CD8-positive, alpha-beta memory T cell (primary cell): ENCODE measurements at regions not wholly inside any gene's neighbourhood (a gene's known extent, or its start where the extent isn't known, plus 50 kb on each side); places are given as distances from the start of the nearest gene placed in this dataset.
"Not testable (repeated sequence)": the region's sequence is repeated elsewhere in the genome, so short reads cannot be mapped to it uniquely, and the experiment has no call there.

Source experiments
- CTCF ChIA-PET: fragments of 350-600 bp; sonication (Branson Sonifier 250); formaldehyde crosslinking; loops from one replicate; lab custom pipeline; 2021; ENCODE audit warnings: antibody characterized with exemption; lab: Charles Lee
- POLR2A ChIA-PET: fragments of 350-600 bp; sonication (Branson Sonifier 250); formaldehyde crosslinking; loops from one replicate; lab custom pipeline; 2021; ENCODE audit warnings: antibody characterized with exemption; lab: Charles Lee
- DNase-seq, 5 donors: peaks; one replicate each; pipeline versions ENCODE4 v3.0.0 to v3.0.0-alpha.2; 2020 to 2022; ENCODE audit warnings: mixed read lengths in 1 of 5
- H3K27ac ChIP-seq: one replicate; pipeline ENCODE4 v1.7.0; 2013; ENCODE audit warnings: low read depth, mild to moderate bottlenecking, low read length, moderate library complexity
- H3K27me3 ChIP-seq: 2 replicates; pipeline ENCODE4 v1.7.0; 2013; ENCODE audit warnings: low read length, mild to moderate bottlenecking; ENCODE audit not compliant: insufficient read depth, poor library complexity, severe bottlenecking
- H3K36me3 ChIP-seq: 2 replicates; pipeline ENCODE4 v1.7.0; 2013; ENCODE audit warnings: mild to moderate bottlenecking, low read length, moderate library complexity; ENCODE audit not compliant: insufficient read depth
- H3K4me1 ChIP-seq: 2 replicates; pipeline ENCODE4 v1.7.0; 2013; ENCODE audit warnings: mild to moderate bottlenecking, low read length, moderate library complexity; ENCODE audit not compliant: insufficient read depth
- H3K4me3 ChIP-seq: 2 replicates; pipeline ENCODE4 v1.7.0; 2013; ENCODE audit warnings: mild to moderate bottlenecking, low read length
- H3K9me3 ChIP-seq: 2 replicates; pipeline ENCODE4 v1.7.0; 2013; ENCODE audit warnings: mild to moderate bottlenecking, low read length
- H3K27ac Mint-ChIP-seq, 8 donors: one replicate each; pipeline ENCODE4 v1.8.0; 2020 to 2021; ENCODE audit warnings: mixed read lengths in 8 of 8, mild to moderate bottlenecking in 6 of 8, inconsistent platforms in 3 of 8, moderate library complexity in 3 of 8
- H3K27me3 Mint-ChIP-seq, 2 donors: one replicate each; pipeline ENCODE4 v1.8.0; 2020 to 2021; ENCODE audit warnings: mixed read lengths in 2 of 2, mild to moderate bottlenecking in 1 of 2, moderate library complexity in 1 of 2
- H3K36me3 Mint-ChIP-seq, 3 donors: one replicate each; pipeline ENCODE4 v1.8.0; 2020 to 2021; ENCODE audit warnings: mixed read lengths in 3 of 3, inconsistent platforms in 1 of 3, mild to moderate bottlenecking in 1 of 3
- H3K4me1 Mint-ChIP-seq, 3 donors: one replicate each; pipeline ENCODE4 v1.8.0; 2020 to 2021; ENCODE audit warnings: mixed read lengths in 3 of 3, inconsistent platforms in 1 of 3, mild to moderate bottlenecking in 1 of 3
- H3K4me3 Mint-ChIP-seq, 7 donors: one replicate each; pipeline ENCODE4 v1.8.0; 2020 to 2021; ENCODE audit warnings: mixed read lengths in 7 of 7, mild to moderate bottlenecking in 6 of 7, moderate library complexity in 4 of 7, inconsistent platforms in 2 of 7
- H3K9me3 Mint-ChIP-seq, 5 donors: one replicate each; pipeline ENCODE4 v1.8.0; 2020 to 2022; ENCODE audit warnings: mixed read lengths in 5 of 5, mild to moderate bottlenecking in 3 of 5, moderate library complexity in 2 of 5, inconsistent platforms in 1 of 5

- H3K36me3 Mint-ChIP-seq, H3K4me3 Mint-ChIP-seq, H3K4me3 ChIP-seq, H3K27me3 ChIP-seq, H3K4me1 ChIP-seq, H3K4me1 Mint-ChIP-seq, DNase-seq, H3K27ac Mint-ChIP-seq, H3K36me3 ChIP-seq, H3K27ac ChIP-seq, H3K9me3 ChIP-seq, H3K27me3 Mint-ChIP-seq, POLR2A ChIA-PET, CTCF ChIA-PET: not testable (repeated sequence)
- H3K9me3 Mint-ChIP-seq, result peaks cover 0 to 19% (median 4%) of the 10 kb centered on the region in 5 donors
These were observed 318.4 kb downstream of the PPP1R3A start for GRCh38 chr7:113600428-113600827.

GRCh38 chr7:113593455-113593854 is 325.4 kb downstream of the PPP1R3A start:
- H3K4me3 Mint-ChIP-seq, DNase-seq, H3K4me1 ChIP-seq, H3K9me3 ChIP-seq, H3K27me3 Mint-ChIP-seq, H3K27ac Mint-ChIP-seq, H3K4me1 Mint-ChIP-seq, H3K27me3 ChIP-seq, H3K9me3 Mint-ChIP-seq, H3K36me3 ChIP-seq, POLR2A ChIA-PET, H3K27ac ChIP-seq, H3K36me3 Mint-ChIP-seq, H3K4me3 ChIP-seq: not testable (repeated sequence)
- CTCF ChIA-PET, result interaction anchor here (0.6 kb wide), 1 partner anchor 217 kb away, joined by 3 read pairs; no protein-coding TSS in a partner anchor

- H3K36me3 ChIP-seq, H3K4me1 Mint-ChIP-seq, H3K27me3 Mint-ChIP-seq, H3K4me3 ChIP-seq, H3K27ac ChIP-seq, H3K9me3 Mint-ChIP-seq, H3K4me3 Mint-ChIP-seq, H3K27ac Mint-ChIP-seq, CTCF ChIA-PET, H3K4me1 ChIP-seq, H3K9me3 ChIP-seq, DNase-seq, H3K36me3 Mint-ChIP-seq, POLR2A ChIA-PET, H3K27me3 ChIP-seq: not testable (repeated sequence)
These were observed 325.9 kb downstream of the PPP1R3A start for GRCh38 chr7:113592924-113593323.

- Mint-ChIP-seq H3K36me3 (no peaks in the 10 kb centered on the region), H3K27me3 (no peaks in the 10 kb centered on the region)
- POLR2A ChIA-PET, result no interaction called here
These were observed 336.3 kb downstream of the PPP1R3A start for GRCh38 chr7:113582471-113582870.

GRCh38 chr7:113563257-113563656 is 355.6 kb downstream of the PPP1R3A start:
- H3K27ac Mint-ChIP-seq, result peak overlapping the region in 1 of 8 donors; percentile 90
- H3K27ac ChIP-seq, H3K4me1 Mint-ChIP-seq, H3K4me3 Mint-ChIP-seq, DNase-seq, H3K9me3 Mint-ChIP-seq, H3K36me3 Mint-ChIP-seq, H3K27me3 Mint-ChIP-seq, H3K4me3 ChIP-seq, H3K36me3 ChIP-seq, POLR2A ChIA-PET, H3K9me3 ChIP-seq, H3K4me1 ChIP-seq, H3K27me3 ChIP-seq, CTCF ChIA-PET: not testable (repeated sequence)

More at GRCh38 chr7:113582471-113582870, 336.3 kb downstream of the PPP1R3A start:
- Histone ChIP-seq H3K9me3 (no peaks in the 10 kb centered on the region), H3K4me1 (no peaks in the 10 kb centered on the region), H3K27ac (no peak overlapping the region), H3K4me3 (no peak overlapping the region), H3K27me3 (no peaks in the 10 kb centered on the region), H3K36me3 (no peaks in the 10 kb centered on the region)
- CTCF ChIA-PET, result no interaction called here
- no peak overlapping the region for H3K27ac Mint-ChIP-seq
- DNase-seq, result no peak
- no peak overlapping the region for H3K4me3 Mint-ChIP-seq
- no peaks in the 10 kb centered on the region for H3K4me1 Mint-ChIP-seq
- peaks cover 0 to 5% (median 0%) of the 10 kb centered on the region in 5 donors for H3K9me3 Mint-ChIP-seq

GRCh38 chr7:113562801-113563200 is 356.0 kb downstream of the PPP1R3A start:
- DNase-seq, result no peak
- no peaks in the 10 kb centered on the region for H3K27me3 Mint-ChIP-seq
- no peak overlapping the region for H3K27ac ChIP-seq
- no peak overlapping the region for H3K27ac Mint-ChIP-seq
- CTCF ChIA-PET, result no interaction called here
- no peaks in the 10 kb centered on the region for H3K36me3 Mint-ChIP-seq
- no peaks in the 10 kb centered on the region for H3K9me3 ChIP-seq
- POLR2A ChIA-PET, result no interaction called here
- H3K27me3 ChIP-seq, result no peaks in the 10 kb centered on the region
- no peaks in the 10 kb centered on the region for H3K36me3 ChIP-seq
- H3K4me3 Mint-ChIP-seq, result no peak overlapping the region
- peaks cover 0 to 6% (median 0%) of the 10 kb centered on the region in 5 donors for H3K9me3 Mint-ChIP-seq
- no peaks in the 10 kb centered on the region for H3K4me1 Mint-ChIP-seq
- no peak overlapping the region for H3K4me3 ChIP-seq
- no peaks in the 10 kb centered on the region for H3K4me1 ChIP-seq

GRCh38 chr7:113562242-113562641 is 356.6 kb downstream of the PPP1R3A start:
- Mint-ChIP-seq H3K9me3 (peaks cover 0 to 4% (median 0%) of the 10 kb centered on the region in 5 donors), H3K27me3 (no peaks in the 10 kb centered on the region), H3K4me1 (no peaks in the 10 kb centered on the region), H3K27ac (no peak overlapping the region), H3K36me3 (no peaks in the 10 kb centered on the region), H3K4me3 (no peak overlapping the region)
- POLR2A ChIA-PET, result no interaction called here
- Histone ChIP-seq H3K4me3 (no peak overlapping the region), H3K36me3 (no peaks in the 10 kb centered on the region), H3K9me3 (no peaks in the 10 kb centered on the region), H3K27me3 (no peaks in the 10 kb centered on the region), H3K4me1 (no peaks in the 10 kb centered on the region), H3K27ac (no peak overlapping the region)
- DNase-seq, result no peak
- CTCF ChIA-PET, result no interaction called here

- no peaks in the 10 kb centered on the region for H3K36me3 Mint-ChIP-seq
- POLR2A ChIA-PET, result no interaction called here
These were observed 357.4 kb downstream of the PPP1R3A start for GRCh38 chr7:113561446-113561845.

GRCh38 chr7:113550966-113551365 is 367.8 kb downstream of the PPP1R3A start:
- H3K9me3 ChIP-seq, result no peaks in the 10 kb centered on the region
- no peak overlapping the region for H3K4me3 Mint-ChIP-seq
- no peak for DNase-seq
- H3K9me3 Mint-ChIP-seq, result peaks cover 0 to 6% (median 3%) of the 10 kb centered on the region in 5 donors
- no peaks in the 10 kb centered on the region for H3K4me1 Mint-ChIP-seq
- ChIA-PET POLR2A (no interaction called here), CTCF (no interaction called here)
- no peak overlapping the region for H3K27ac Mint-ChIP-seq
- no peak overlapping the region for H3K27ac ChIP-seq
- H3K27me3 Mint-ChIP-seq, result peaks cover 0 to 2% of the 10 kb centered on the region in 2 donors
- no peaks in the 10 kb centered on the region for H3K36me3 Mint-ChIP-seq
- no peaks in the 10 kb centered on the region for H3K4me1 ChIP-seq
- no peak overlapping the region for H3K4me3 ChIP-seq
- no peaks in the 10 kb centered on the region for H3K27me3 ChIP-seq
- no peaks in the 10 kb centered on the region for H3K36me3 ChIP-seq

More at GRCh38 chr7:113561446-113561845, 357.4 kb downstream of the PPP1R3A start:
- Histone ChIP-seq H3K9me3 (no peaks in the 10 kb centered on the region), H3K27me3 (no peaks in the 10 kb centered on the region), H3K4me1 (no peaks in the 10 kb centered on the region), H3K27ac (no peak overlapping the region), H3K36me3 (no peaks in the 10 kb centered on the region), H3K4me3 (no peak overlapping the region)
- CTCF ChIA-PET, result no interaction called here
- no peak overlapping the region for H3K4me3 Mint-ChIP-seq
- H3K27me3 Mint-ChIP-seq, result no peaks in the 10 kb centered on the region
- DNase-seq, result no peak
- peaks cover 0 to 4% (median 0%) of the 10 kb centered on the region in 5 donors for H3K9me3 Mint-ChIP-seq
- H3K27ac Mint-ChIP-seq, result no peak overlapping the region
- H3K4me1 Mint-ChIP-seq, result no peaks in the 10 kb centered on the region
